ENCODE measurements at regions not wholly inside any gene's neighbourhood (a gene's known extent, or its start where the extent isn't known, plus 50 kb on each side); places are given as distances from the start of the nearest gene placed in this dataset.
"Not testable (repeated sequence)": the region's sequence is repeated elsewhere in the genome, so short reads cannot be mapped to it uniquely, and the experiment has no call there.

DNA sequence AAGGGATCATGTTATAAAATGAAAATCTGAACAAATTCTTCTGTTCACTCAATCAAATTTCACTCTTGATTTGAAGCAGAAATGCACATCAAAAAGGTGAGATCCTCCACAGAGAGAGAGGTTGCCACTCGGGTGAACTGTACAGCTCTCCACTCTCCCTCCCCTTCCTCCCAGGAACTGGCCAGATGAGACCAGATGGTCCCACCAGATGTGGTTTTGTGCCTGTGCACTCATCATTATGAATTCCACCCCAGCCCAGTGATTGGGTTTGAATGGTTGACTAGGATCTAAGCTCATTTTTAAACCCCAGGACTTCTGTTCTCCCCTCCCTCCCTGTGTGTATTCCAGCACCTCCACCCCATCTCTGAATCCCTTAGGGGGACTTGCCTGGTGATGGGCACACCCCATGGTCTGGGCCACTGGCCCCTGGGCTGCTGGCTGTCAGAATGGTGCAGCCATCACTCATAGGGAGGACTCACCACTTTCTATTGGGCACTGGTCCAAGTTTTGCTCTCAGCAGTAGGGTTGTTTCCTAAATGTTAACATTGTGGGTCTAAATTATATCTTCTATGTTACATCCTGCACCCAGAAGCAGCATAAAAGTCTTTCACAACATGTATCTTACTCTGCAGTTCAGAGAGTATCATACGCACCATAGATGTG lies 393.1 kb downstream of the TNS3 start:
- no peak for DNase-seq

DNA sequence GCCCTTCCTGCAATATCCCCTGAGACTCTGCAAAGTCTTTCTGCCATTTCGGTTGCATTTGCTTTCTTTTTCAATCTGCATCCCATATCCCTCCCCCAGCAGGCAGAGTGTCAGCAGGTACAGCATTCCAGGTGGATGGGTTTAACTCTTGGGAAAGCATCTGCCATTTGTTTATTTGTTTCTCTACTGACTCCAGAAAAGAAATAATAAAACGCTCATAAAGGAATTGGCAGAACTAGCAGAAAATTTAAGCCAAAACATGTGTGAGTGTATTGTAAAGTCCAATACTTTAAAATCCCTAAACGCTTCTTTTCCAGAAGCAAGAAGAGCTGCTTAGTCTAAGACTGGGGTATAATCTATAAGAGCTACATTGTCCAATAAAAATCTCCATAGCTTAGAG lies 393.8 kb downstream of the TNS3 start:
- DNase-seq = no peak

DNA sequence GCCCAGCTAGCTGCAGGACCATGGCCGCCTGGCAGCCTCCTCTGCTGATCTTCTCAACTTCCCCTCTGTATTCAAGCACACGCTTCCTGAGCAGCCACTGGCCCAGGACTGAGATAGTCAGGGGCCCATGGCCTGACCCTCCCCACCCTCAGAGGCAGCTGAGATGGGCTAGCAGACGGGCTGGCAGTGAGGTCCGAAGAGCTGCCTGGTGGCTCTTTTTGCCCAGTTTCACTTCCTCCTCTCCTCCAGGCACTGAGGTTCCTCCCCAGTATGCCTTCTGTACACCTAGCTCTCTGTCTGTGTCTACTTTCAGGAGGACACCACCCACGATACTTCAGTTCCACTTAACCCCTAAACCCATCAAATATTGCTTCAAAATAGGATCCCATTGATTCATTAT lies 395.6 kb downstream of the TNS3 start:
- no peak for DNase-seq

DNA sequence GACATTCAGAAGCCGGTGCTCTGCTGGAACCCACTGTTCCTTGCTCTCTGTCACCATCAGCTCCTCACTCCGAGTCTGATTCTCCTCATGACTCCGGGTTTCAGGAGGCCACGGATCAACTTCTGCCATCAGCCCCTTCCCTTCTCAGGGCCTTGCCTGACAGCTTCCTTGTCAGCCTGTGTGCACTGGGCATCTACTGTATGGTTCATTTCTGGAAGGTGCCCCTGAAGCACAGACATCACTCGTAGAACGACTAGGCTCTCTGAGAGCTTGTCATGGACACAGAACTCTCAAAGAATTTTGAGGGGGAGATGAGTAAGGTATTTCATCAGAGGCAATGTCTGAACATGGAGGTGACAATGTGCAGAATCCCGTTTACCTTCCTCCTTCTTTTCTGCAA lies 396.1 kb downstream of the TNS3 start:
- no peak for DNase-seq

DNA sequence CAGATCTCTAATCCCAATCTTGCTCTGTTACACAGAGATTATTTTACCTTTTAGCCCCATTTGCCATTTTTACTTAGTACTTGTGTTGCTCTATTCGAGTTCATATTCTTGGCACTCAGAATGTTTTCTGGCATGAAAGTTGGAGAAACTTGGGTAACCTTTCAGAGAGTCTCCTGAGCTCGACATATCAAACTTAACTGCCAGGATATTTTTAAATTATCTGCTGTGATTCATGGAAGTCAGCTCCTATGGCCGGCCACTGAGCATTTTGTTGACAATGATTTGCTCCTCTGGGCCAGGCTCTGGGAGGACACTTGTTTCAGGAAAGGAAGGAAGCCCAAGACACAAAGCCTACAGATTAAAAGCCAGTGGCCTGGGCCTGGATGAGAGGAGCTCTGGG lies 396.7 kb downstream of the TNS3 start:
- DNase-seq = no peak

DNA sequence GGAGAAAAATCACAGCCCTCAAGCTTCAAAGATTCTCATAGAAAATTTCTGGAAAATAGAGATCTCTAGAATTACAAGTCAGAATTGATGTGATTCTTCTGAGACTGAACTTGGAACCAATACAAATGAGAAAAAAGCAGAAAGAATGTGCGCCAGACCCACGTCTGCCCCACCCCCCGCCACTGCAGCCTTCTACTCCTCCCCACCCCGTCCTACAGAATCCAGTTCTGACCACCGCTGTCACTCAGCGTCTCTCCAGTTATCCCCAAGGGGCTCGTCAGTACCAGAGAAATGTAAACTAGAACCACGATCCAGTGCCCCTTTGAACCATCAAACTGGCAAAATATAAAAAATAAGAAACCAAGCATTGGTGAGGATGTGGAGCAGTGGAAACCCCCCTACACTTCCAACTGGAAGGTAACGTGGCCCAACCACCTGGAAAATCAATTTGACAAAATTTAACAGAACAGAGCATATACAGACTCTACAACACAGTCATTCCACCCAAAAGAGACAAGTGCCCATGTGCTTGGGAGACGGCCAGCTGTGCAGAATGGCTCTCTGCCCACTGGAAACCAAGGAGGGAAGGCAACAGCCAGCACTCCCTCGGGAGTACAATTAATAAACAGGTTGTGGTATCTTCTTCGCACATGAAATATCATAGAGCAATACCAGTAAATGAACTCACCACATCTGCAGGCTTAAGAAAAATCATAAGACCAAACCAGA lies 397.9 kb downstream of the TNS3 start:
- no peak for DNase-seq

DNA sequence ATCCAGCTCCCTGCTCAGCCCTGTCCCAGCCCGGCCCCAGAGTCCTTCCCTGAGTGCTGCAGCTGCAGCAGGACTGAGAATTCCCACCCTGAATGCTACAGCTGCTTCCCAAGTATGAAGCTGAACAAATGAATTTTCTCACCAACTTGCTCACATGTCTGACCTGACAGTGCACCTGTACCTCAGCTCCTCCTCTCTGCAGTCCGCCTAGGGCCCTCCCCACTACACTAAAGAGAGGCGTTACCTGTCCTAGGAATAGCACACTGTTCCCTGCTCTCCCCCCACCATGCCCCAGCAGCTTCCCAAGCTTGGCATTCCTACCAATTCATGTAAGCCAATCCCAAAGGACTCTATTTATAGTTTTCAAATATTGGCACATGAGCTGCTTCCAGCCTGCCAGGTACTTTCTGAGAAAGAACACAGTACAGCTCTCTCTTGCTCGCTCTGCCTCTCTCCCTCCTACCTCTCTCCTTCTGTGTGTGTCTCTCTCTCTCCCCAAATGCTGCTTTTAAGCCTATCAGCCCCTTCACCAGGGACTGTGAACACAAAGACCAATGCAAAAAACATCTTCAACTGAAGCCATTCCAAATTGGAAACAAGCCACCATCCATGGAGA lies 400.1 kb downstream of the TNS3 start:
- DNase-seq = no peak

DNA sequence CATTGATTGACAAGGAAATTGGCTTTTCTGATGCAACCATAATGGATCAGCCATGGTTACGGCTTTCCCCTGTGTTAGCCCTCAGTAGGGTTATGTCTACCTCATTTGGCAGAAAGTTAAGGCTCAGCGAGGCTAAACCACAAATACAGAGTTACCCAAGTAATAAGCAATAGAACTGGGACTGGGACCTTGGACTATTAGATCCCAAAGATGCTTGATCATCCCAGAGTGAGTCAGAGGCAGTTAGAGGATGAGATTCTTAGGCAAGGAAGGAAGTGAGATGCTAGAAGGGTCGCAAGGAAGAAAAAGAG lies 401.4 kb downstream of the TNS3 start:
- DNase-seq = no peak

DNA sequence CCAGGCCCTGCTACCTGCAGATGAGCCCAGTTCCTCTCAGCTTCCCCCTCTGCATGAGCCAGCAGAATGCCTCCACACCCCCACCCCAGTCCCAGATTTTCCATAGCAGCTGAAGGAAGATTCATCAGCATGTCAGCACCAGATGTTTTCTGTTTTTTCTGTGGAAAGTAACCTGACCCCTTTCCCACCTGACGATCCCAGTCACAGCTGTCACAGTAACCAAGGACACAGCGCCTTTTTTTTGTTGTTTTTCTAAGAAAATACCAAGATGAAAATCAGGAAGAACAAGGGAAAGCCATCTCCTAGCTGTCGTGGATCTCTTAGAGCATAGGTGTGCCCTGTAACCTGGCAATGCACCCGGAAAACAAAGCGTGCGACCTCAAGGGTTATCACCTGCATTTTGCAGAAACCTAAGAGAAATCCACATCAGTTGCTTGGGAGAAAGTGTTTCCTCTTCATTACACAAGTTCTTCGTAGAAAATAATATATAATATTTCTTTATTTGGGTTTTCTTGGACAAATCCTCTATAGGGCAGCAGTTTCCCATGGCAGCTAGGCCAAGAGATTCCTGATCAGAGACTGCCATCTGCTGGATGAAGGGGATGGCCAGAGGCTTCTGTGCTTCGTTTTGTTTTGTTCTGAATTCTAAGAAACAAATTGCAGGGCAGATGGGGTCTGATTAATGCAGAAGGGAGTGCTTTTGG lies 401.9 kb downstream of the TNS3 start:
- DNase-seq = no peak

DNA sequence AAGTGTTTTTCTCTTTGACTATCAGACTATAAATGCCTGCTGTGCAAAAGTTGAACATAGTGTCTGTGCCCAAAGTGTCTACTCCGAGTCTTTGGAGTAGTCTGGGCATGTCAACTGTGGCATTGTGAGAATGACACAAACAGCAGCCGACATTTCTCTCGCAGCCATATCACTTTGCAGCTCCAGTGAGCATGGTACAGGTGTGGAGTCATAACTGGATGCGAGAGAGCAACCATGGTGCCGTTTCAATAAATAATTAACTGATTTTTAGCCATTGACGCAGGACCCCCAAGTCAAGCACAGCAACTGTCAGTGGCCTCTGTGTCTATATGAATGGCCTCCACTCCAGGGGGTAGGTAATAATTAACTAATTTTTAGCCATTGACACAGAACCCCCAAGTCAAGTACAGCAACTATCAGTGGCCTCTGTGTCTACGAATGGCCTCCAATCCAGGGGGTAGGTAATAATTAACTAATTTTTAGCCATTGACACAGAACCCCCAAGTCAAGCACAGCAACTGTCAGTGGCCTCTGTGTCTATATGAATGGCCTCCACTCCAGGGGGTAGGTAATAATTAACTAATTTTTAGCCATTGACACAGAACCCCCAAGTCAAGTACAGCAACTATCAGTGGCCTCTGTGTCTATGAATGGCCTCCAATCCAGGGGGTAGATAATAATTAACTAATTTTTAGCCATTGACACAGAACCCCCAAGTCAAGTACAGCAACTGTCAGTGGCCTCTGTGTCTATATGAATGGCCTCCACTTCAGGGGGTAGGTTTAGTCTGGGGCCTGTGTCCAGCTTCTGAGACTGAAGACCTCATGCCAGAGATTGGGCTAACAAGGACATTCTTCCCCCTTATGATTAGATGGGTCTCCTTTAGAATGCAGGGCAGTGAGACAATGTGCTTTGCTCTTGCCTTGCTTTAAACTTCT lies 409.0 kb downstream of the TNS3 start:
- DNase-seq = not testable (repeated sequence)

DNA sequence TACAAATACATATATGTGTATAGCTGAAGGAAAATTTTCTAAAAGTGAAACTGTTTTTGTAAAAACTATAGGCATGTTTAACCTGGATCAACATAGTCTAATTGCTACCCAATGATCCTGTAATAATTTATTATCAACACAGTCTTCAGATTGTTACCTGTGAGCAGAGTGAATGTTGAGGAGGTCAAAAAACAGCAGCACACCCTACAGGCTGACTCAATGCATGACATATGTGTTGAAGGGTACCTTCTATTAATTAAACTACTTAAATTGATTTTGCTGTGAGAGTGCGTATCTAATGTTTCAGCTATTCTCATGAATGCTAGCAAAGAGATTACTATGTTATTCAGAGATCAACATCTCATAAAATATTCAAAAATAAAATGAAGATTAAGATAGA lies 411.4 kb downstream of the TNS3 start:
- no peak for DNase-seq

DNA sequence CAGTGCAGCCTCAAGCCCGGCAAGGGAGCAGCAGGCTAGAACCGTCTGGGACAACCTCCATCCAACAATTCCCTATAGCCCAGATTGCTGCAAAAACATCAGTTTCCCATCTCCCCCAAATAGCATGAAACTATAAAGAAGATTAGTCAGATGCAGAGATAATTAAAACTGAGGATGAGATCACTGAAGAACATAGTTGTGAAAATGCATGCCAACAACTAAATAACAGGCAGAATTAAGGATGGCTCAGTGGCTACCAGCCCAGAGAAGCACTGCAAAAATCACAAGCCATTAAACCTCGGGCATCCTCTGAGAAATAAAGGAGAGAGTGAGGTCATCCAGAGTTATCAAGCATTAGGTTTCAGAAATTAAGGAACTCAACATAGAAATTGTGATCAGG lies 427.1 kb downstream of the TNS3 start:
- DNase-seq = no peak

DNA sequence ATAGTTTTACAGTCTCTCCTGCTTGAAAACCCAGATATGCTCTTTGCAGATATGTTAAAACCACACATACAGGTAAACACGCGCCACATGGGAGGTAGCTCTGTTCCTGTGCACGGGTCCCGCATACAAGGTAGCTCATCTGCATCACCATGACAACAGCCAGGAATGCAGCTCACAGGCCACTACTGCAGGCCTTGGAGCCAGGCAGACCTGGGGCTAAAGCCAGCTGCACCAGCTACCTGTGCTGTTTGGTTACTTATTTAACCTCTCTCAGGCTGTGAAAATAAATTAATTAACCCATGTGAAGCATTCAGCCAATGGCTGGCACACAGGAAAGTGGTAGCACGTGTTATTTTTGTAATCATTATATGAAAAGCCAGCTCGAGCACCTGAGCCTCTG lies 428.3 kb downstream of the TNS3 start:
- DNase-seq = no peak

DNA sequence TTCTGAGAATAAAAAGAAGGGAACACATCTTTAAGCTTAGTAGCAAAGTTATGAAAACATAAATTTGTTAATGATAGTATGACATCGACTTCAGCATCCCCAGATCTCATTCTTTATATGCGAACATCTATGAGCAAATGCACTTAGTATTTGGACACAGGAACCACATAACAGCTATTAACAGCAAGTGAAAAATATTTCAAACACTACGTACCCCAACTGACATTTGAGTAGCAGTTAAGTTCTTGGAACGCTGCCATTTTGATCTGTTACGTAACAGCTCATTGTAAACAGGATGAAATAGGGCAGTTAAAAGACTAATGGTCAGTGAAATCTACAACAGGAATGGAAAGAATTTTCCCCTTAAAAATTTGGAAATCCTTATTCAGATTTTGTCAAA lies 428.9 kb downstream of the TNS3 start:
- DNase-seq = no peak

DNA sequence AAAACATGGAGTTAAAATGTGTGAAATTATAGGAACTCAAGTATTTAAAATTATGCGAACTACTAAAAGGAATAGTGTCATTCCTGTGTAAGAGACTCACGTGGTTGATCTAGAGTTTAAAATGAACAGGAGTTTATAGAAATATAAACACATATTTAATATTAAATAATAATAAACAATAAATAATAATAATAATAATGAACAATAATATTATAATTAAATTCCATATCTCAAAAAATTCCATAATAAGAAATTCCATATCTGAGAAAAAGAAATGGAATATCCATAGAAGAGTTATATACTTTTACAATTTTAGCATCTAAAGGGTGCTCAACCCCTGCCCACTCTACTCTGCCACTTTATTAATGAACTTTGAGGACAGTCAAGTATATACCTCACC lies 429.6 kb downstream of the TNS3 start:
- DNase-seq = no peak

DNA sequence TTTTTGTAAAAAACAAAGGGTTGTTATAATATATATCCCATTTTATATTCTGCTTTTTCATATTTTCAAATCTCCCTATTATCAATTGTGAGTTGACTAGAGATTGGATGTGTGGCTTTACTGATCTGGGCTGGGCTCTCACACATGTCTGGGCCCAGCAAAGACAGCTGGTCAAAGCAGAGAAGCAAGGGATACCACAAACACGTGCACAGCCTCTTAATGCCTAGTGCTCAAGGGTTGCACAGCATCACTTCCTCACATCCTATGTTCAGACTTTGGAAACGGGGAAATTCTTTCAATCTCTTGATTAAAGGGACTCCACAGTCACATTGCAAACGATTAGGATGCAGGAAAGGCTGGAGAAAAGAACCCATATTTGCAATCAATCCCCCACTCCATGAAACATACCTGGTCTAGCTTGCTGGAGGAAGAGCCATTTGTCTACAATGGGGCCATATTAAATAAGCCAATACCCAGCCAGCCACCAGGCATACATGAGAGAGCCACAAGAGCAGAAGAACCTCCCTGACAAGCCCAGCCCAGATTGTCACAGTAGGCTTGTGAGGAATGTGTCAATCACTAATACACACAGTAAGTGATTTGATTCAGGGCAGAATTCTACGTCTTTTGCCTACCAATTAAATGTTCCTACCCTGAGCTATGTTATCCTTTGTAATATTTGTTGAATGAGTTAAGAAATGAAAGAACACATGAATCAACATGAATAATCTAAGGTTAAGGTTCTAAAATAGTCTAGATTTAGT lies 431.2 kb downstream of the TNS3 start:
- no peak for DNase-seq

DNA sequence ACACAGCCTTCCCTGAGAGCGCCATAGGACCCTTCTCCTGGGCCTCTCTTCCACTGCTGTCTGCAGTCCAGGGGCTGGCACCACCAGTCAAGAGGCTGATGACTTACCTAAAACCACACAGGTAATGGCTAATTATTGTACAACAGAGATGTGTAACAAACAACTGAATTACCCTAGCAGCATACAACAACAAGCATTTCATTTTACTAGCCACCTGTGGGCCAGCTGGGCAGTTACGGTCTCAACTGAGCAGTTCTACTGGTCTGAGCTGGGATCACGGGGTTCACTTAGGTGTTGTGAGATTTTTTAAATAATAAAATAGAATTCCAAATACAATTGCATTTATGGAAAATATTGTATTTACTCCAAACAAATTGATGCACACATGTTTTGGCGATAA lies 431.9 kb downstream of the TNS3 start:
- no peak for DNase-seq

DNA sequence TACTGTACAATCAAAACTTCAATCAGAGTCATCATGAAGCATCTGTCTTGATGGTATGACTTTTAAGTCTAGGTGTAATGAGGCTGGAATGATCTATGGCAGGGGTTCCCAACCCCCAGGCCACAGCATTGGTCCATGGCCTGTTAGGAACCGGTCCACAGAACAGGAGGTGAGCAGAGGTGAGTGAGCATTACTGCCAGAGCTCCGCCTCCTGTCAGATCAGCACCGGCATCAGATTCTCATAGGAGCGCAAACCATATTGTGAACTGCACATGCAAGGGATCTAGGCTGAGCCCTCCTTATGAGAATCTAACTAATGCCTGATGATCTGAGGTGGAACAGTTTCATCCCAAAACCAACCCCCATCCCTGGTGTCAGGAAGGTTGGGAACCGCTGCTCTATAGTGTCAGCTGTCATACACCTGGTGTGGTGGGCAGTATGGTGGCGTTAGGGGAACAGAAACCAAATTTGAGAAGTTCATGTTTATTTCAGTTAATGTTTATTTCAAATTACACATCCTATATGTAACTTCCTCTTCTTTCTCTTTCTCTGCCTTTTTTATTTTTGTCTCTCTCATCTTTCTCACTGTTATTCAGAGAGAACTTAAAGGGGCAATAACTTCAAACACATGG lies 432.6 kb downstream of the TNS3 start:
- DNase-seq = no peak

DNA sequence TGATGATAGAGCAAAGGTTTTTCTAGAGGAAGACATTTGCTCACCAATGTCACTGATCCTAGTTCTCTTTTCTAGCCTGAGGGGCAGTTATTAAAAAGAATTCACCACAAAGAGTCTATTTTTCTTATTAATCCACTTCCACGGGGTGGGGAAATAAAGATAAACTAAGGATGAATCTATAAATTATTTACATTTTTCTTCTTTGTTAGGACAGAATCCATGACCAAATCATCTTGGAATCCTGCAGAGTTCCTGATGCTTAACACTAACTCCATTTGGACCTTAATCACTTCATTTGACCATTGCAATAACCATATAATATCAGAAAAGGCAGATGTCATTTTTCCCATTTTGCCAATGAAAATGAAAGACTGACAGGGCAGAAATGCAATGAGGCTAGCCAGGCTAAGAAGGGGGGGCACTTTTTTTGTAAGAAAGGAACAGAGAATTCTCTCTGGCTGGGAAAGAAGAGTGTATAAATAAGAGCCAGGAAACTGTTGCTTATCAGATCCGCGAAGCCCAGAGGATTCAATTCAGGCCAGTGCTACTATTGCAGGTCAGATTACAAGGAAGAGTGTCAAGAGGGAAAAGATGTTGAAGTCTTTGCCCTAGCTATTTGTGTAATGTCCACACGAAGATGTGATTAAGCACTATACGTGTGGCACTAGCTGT lies 433.2 kb downstream of the TNS3 start:
- DNase-seq = no peak

DNA sequence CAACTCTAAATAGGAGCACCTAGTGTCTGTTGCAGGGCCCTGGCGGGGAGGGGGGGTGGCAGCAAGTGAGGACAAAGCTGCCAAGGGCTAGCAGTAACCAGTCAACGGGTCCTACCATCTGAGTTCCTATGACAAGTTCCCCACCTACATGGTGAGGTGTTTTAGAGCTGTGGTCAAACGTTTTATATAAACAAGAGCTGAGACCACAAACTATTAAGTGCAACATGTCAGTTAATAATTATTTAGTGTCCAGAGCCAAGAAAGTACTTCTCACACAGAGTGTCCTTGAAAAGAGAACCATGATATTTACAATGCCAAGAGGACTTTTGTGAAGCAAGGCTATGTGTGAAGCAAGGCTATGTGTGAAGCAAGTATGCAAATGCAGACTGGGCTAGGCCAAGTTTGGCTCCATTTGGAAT lies 434.7 kb downstream of the TNS3 start:
- DNase-seq = no peak

DNA sequence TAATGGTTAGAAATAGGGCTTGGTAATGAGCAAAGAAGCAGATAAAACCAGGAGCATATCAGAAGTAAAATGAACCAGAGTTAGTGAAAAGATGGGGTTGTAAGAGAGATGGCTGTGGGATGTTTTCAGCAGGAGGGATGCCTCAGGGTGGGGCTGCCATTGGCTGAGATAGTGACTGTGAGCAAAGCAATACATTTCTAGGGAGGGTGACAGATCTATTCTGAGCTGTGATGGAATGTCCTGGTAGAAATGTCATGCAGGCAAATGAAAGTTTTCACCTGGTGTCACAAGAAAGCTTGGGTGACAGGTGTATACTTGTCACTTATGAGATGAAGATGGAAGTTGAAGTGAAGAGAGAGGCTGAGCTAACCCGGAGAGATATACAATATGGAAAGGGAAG lies 435.9 kb downstream of the TNS3 start:
- DNase-seq = no peak
